Sciatic nerve (tissue), 2 donors: ENCODE measurements at regions not wholly inside any gene's neighbourhood (a gene's known extent, or its start where the extent isn't known, plus 50 kb on each side); places are given as distances from the start of the nearest gene placed in this dataset.

Experiments
- ATAC-seq: fragments of 200-7000 bp; cut with Tn5 transposase; one replicate; pipeline ENCODE4 v1.9.1; 2020; ENCODE audit warnings: mild to moderate bottlenecking, moderate library complexity
- DNase-seq: peaks from one replicate; pipeline ENCODE4 v3.0.0-alpha.2; 2020; ENCODE audit warnings: low spot score
- intact Hi-C: fragments of 100-400 bp; cut with DNase I; formaldehyde crosslinking; loops from one replicate; pipeline ENCODE4 v1.14.2; 2022
- donor health status: DM: no; HTN: no; CAD: no.
- donor health status: DM: no; HTN: no; CAD: no.

- intact Hi-C loops = no loop called here
- no peak for DNase-seq
- no peak for ATAC-seq
Observed at GRCh38 chr1:47616906-47617305, 179.1 kb downstream of the FOXD2 start.

GRCh38 chr1:47617381-47618221, 179.8 kb downstream of the FOXD2 start:
- no peak for DNase-seq
- ATAC-seq = no peak
- intact Hi-C loops = no loop called here

DNA sequence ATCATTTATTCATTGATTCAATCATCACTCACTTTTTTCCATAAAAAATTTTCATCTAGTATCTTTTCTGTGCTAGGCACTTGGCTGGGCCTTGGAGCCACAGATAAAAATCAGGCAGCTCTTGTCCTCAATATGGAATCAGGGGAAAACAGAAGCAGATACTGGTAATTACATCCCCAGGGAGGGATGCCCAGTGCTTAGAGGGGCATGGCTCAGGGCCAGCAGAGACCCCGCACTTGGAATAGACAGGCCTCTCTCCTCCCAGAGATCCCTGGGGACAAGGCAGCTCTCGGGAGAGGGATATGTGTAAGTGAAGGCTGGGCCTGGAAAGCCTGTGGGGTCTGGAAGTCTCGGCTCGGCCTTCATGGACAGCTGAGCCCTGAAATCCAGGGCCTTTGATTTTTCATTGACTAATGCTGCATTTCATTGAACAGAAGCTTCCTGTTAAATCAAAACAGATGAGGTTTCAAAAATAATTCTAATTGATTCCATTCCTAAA, 180.4 kb downstream of the FOXD2 start:
- DNase-seq (no peak), ATAC-seq (no peak)
- intact Hi-C loops = no loop called here

GRCh38 chr1:47618830-47619229, 181.0 kb downstream of the FOXD2 start:
- ATAC-seq = no peak
- no peak for DNase-seq
- intact Hi-C loops = no loop called here

- ATAC-seq (no peak), DNase-seq (no peak)
- intact Hi-C loops = no loop called here
Observed at GRCh38 chr1:47621483-47621882, 183.6 kb downstream of the FOXD2 start.

DNA sequence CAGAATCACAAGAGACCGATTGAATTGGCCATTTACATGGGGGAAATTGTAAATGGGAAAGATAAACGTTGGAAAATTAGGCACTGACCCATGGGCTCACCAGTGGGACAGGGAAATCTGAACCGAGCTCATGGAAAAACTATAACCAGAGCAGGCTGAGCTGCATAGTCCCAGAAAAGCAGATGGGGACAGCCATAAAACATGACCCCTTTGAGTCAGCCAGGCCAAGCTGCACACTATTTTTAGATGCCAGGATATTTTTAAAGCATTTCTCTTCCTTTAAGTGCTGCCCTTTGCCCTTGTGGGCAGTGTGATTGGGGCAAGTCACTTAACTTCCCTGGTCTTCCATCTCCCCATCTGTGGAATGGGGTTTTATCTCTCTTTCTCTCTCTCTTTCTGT, 184.1 kb downstream of the FOXD2 start:
- DNase-seq (no peak), ATAC-seq (no peak)
- intact Hi-C loops = no loop called here

GRCh38 chr1:47622776-47623556, 185.1 kb downstream of the FOXD2 start:
- ATAC-seq = no peak
- no peak for DNase-seq
- intact Hi-C loops = no loop called here

DNA sequence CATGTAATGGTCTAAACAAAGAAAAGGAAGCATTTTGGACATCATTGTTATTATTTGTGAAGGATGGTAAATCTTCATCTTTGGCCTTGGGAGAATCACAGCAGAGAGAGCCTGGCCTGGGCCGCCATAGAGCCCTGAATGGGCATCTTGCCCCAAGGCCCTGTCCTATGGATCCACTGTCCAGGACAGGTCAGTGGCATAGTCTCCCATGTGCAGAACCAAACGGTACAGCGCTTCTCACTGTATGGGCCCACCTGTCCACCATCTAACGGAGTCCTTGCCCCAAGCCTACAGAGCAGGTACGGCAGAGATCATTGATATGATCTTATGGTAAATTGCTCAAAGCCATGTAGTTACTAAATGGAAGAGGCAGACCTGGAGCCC, 185.7 kb downstream of the FOXD2 start:
- ATAC-seq (no peak), DNase-seq (no peak)
- intact Hi-C loops = no loop called here

DNA sequence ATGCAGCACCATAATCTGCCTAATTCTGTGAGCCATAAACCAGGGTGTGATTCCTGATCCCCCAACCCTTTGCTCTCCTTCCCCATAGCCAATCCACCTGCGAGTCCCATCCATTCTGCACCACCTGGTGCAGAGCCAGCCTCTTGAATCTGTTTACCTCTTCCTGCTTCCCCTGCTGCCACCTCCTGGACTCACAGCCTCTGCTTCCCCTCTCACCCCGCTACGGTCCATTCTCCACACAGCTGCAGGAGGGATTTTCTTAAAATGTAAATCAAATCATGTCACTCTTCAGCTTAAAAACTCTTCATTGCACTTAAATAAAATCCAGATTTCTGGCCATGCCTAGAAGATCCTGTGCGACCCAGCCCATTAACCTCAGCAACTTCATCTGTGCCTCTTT, 186.7 kb downstream of the FOXD2 start:
- no peak for DNase-seq
- intact Hi-C loops = no loop called here
- ATAC-seq = peak; percentile 61

GRCh38 chr1:47627016-47627415, 189.2 kb downstream of the FOXD2 start:
- no peak for DNase-seq
- ATAC-seq = no peak
- intact Hi-C loops = no loop called here

DNA sequence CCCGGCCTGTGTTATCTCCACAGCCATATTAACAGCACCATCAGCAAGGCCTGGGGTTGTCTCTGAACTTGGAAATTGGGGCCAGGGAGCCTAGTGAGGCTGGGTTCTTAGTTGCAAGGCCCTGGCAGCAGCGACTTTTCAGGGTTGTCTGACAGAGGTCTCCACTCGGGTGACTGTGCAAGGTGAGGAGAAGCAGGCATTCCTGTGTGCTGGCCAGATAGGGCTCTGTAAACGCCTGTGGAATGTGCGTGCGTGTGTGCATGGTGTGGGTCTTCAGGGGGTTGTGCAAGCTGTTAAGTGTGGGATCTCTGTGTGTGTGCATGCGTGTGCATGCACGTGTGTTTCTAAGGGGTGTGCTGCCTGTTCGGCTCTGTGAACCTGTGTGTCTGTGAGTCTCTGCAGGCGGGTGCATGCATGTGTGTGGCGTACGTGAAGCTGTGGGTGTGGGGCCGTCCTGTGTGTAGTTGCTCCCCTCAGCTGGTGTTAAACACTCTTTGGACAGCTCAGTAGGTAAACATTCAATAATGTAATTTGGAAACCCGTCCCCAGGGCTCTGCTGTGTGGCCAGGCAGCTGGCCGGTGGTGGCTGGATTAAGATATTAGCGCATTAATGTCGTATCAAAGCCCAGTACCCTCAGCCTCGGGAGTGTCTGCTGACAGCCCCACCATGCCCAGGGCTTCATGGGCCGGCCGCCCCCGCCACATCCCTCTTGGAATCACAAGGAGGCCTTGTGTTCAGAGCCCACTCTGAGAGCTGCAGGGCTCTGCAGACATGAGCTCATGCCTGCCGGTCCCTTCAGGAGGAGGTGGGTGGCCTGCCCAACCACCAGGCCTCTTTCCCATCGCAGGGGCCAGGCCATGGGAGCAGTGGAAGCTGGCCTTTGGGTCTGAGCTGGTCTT, 189.9 kb downstream of the FOXD2 start:
- intact Hi-C loops = no loop called here
- peak; percentile 59 for DNase-seq
- peak; percentile 49 for ATAC-seq

- DNase-seq = no peak
- ATAC-seq = no peak
- intact Hi-C loops = no loop called here
Observed at GRCh38 chr1:47629201-47629600, 191.4 kb downstream of the FOXD2 start.

- intact Hi-C loops = no loop called here
- ATAC-seq (no peak), DNase-seq (peak; percentile 36)
Observed at GRCh38 chr1:47630346-47630745, 192.5 kb downstream of the FOXD2 start.

DNA sequence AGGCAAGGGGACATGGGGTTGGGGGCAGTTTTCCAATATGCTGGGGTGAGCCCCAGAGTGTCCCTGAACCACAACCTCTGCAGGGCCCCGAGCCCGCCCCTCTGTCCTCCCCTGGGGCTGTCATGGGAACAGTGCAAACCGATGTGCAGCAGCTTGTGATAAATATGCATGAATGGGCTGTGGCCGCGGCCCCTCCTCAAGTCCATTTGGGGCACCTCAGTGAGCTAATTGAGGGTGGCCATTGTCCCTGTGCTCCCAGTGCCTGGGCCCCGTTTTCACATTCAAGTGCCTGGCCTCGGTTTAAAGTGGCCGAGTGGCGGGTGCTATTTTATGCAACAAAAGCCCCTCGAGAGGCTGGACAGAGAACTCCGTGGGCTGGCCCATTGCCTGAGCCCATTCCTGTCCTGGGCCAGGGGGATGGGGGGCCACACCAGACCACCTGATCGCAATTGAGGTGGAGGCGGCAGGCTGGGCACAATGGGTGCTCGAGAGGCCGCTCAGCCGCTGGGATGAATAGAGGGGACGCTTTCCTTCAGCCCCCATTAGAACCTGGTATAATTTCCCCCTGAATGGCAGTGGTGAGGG, 193.7 kb downstream of the FOXD2 start:
- intact Hi-C loops = no loop called here
- DNase-seq = peak; percentile 45
- no peak for ATAC-seq

- ATAC-seq (no peak), DNase-seq (peak; percentile 42)
- intact Hi-C loops = no loop called here
Observed at GRCh38 chr1:47635111-47635510, 197.3 kb downstream of the FOXD2 start.

- DNase-seq = no peak
- intact Hi-C loops = no loop called here
- ATAC-seq = no peak
Observed at GRCh38 chr1:47635597-47635996, 197.8 kb downstream of the FOXD2 start.

GRCh38 chr1:47637111-47637685, 199.4 kb downstream of the FOXD2 start:
- intact Hi-C loops = no loop called here
- DNase-seq (no peak), ATAC-seq (no peak)

- intact Hi-C loops = no loop called here
- DNase-seq = no peak
- ATAC-seq = no peak
Observed at GRCh38 chr1:47638240-47638639, 200.4 kb downstream of the FOXD2 start.

- ATAC-seq (no peak), DNase-seq (no peak)
- intact Hi-C loops = no loop called here
Observed at GRCh38 chr1:47638713-47639112, 200.9 kb downstream of the FOXD2 start.
